ENCODE measurements at regions not wholly inside any gene's neighbourhood (a gene's known extent, or its start where the extent isn't known, plus 50 kb on each side); places are given as distances from the start of the nearest gene placed in this dataset.

- TF ChIP-seq GATA2 (IDR thresholded peaks at IDR 0.05; ENCODE audit: low read depth, low read length), result no peak
- no peak for TF ChIP-seq GATA3 (IDR thresholded peaks at IDR 0.05; ENCODE audit: low read depth, low read length)
Observed at GRCh38 chr18:28855524-28855923, 678.6 kb upstream of the CDH2 start.

- no peak for TF ChIP-seq GATA3 (IDR thresholded peaks at IDR 0.05; ENCODE audit: low read depth, low read length)
- TF ChIP-seq GATA2 (IDR thresholded peaks at IDR 0.05; ENCODE audit: low read depth, low read length), result no peak
Observed at GRCh38 chr18:28854964-28855363, 678.0 kb upstream of the CDH2 start.

GRCh38 chr18:28846958-28847357 is 670.0 kb upstream of the CDH2 start:
- TF ChIP-seq GATA3 (IDR thresholded peaks at IDR 0.05; ENCODE audit: low read depth, low read length), result no peak

- TF ChIP-seq GATA3 (IDR thresholded peaks at IDR 0.05; ENCODE audit: low read depth, low read length), result no peak
- no peak for TF ChIP-seq GATA2 (IDR thresholded peaks at IDR 0.05; ENCODE audit: low read depth, low read length)
Observed at GRCh38 chr18:28837100-28837499, 660.2 kb upstream of the CDH2 start.

GRCh38 chr18:28834889-28835288 is 658.0 kb upstream of the CDH2 start:
- no peak for TF ChIP-seq GATA2 (IDR thresholded peaks at IDR 0.05; ENCODE audit: low read depth, low read length)
- no peak for TF ChIP-seq GATA3 (IDR thresholded peaks at IDR 0.05; ENCODE audit: low read depth, low read length)

- TF ChIP-seq GATA2 (IDR thresholded peaks at IDR 0.05; ENCODE audit: low read depth, low read length), result no peak
- TF ChIP-seq GATA3 (IDR thresholded peaks at IDR 0.05; ENCODE audit: low read depth, low read length), result no peak
Observed at GRCh38 chr18:28831908-28832307, 655.0 kb upstream of the CDH2 start.

GRCh38 chr18:28831476-28831875 is 654.5 kb upstream of the CDH2 start:
- TF ChIP-seq GATA3 (IDR thresholded peaks at IDR 0.05; ENCODE audit: low read depth, low read length) (no peak), GATA2 (IDR thresholded peaks at IDR 0.05; ENCODE audit: low read depth, low read length) (no peak)

GRCh38 chr18:28826107-28826506 is 649.2 kb upstream of the CDH2 start:
- no peak for TF ChIP-seq GATA3 (IDR thresholded peaks at IDR 0.05; ENCODE audit: low read depth, low read length)
- no peak for TF ChIP-seq GATA2 (IDR thresholded peaks at IDR 0.05; ENCODE audit: low read depth, low read length)

- no peak for TF ChIP-seq GATA2 (IDR thresholded peaks at IDR 0.05; ENCODE audit: low read depth, low read length)
- TF ChIP-seq GATA3 (IDR thresholded peaks at IDR 0.05; ENCODE audit: low read depth, low read length), result no peak
Observed at GRCh38 chr18:28824183-28824574, 647.2 kb upstream of the CDH2 start.

- TF ChIP-seq GATA3 (IDR thresholded peaks at IDR 0.05; ENCODE audit: low read depth, low read length) (no peak), GATA2 (IDR thresholded peaks at IDR 0.05; ENCODE audit: low read depth, low read length) (no peak)
Observed at GRCh38 chr18:28823506-28824182, 646.7 kb upstream of the CDH2 start.

GRCh38 chr18:28820353-28820752 is 643.4 kb upstream of the CDH2 start:
- TF ChIP-seq GATA2 (IDR thresholded peaks at IDR 0.05; ENCODE audit: low read depth, low read length) (no peak), GATA3 (IDR thresholded peaks at IDR 0.05; ENCODE audit: low read depth, low read length) (no peak)

GRCh38 chr18:28816155-28816554 is 639.2 kb upstream of the CDH2 start:
- TF ChIP-seq GATA2 (IDR thresholded peaks at IDR 0.05; ENCODE audit: low read depth, low read length), result no peak
- no peak for TF ChIP-seq GATA3 (IDR thresholded peaks at IDR 0.05; ENCODE audit: low read depth, low read length)

- TF ChIP-seq GATA2 (IDR thresholded peaks at IDR 0.05; ENCODE audit: low read depth, low read length), result no peak
- no peak for TF ChIP-seq GATA3 (IDR thresholded peaks at IDR 0.05; ENCODE audit: low read depth, low read length)
Observed at GRCh38 chr18:28814365-28814764, 637.4 kb upstream of the CDH2 start.

GRCh38 chr18:28808373-28808772 is 631.4 kb upstream of the CDH2 start:
- TF ChIP-seq GATA2 (IDR thresholded peaks at IDR 0.05; ENCODE audit: low read depth, low read length) (no peak), GATA3 (IDR thresholded peaks at IDR 0.05; ENCODE audit: low read depth, low read length) (no peak)

GRCh38 chr18:28805491-28805890 is 628.6 kb upstream of the CDH2 start:
- no peak for TF ChIP-seq GATA3 (IDR thresholded peaks at IDR 0.05; ENCODE audit: low read depth, low read length)
- TF ChIP-seq GATA2 (IDR thresholded peaks at IDR 0.05; ENCODE audit: low read depth, low read length), result no peak

Data from SH-SY5Y (cell line).